HepG2 (cell line): ENCODE measurements at regions not wholly inside any gene's neighbourhood (a gene's known extent, or its start where the extent isn't known, plus 50 kb on each side); places are given as distances from the start of the nearest gene placed in this dataset.

Experiments used
- ATAC-seq: fragments of 200-7000 bp; cut with Tn5 transposase; 3 replicates; pipeline ENCODE4 v1.9.1; 2020; ENCODE audit warnings: mild to moderate bottlenecking, moderate library complexity
- BruUV-seq: library from RNA; stranded (reverse); fragments of 400-500 nt; replicated peaks from 2 replicates; lab custom pipeline; 2021; lab: Mats Ljungman, UMichigan
- CTCF ChIA-PET: fragments of 300-600 bp; formaldehyde crosslinking; extraction: SDS; loops from one replicate; lab custom pipeline; 2021; ENCODE audit warnings: low total read pairs, inconsistent platforms, low intra/inter-chr PET ratio; lab: Yijun Ruan, JAX
- POLR2A ChIA-PET: fragments of 350-600 bp; sonication (Branson Sonifier 250); formaldehyde crosslinking; loops from one replicate; lab custom pipeline; 2020; ENCODE audit warnings: antibody characterized with exemption, inconsistent platforms; lab: Yijun Ruan, JAX
- DNase-seq: peaks from one replicate; pipeline ENCODE4 v3.0.0-alpha.2; 2015; ENCODE audit warnings: low spot score
- FAIRE-seq: peaks from 3 replicates; lab custom pipeline; 2011; peaks lifted over from hg19 to GRCh38; lab: Jason Lieb, UNC
- H2AFZ ChIP-seq: one replicate; pipeline ENCODE4 v1.6.1; 2011; ENCODE audit warnings: low read length, inconsistent platforms
- H3K27ac ChIP-seq: fragments of 300-600 bp; 3 replicates; pipeline ENCODE4 v1.8.0; 2011; ENCODE audit warnings: mixed run types, mild to moderate bottlenecking, mixed read lengths, low read length, inconsistent platforms; ENCODE audit not compliant: insufficient read depth; ENCODE audit errors: extremely low read length
- H3K27me3 ChIP-seq, 2 experiments: fragments of 200-600 bp in 1 of 2; 2 replicates in 1 of 2; 3 replicates in 1 of 2; pipeline versions ENCODE4 v1.6.0 to v1.8.0; 2011; ENCODE audit warnings: low read length in 2 of 2, mild to moderate bottlenecking in 2 of 2, moderate library complexity in 2 of 2, inconsistent platforms in 1 of 2; ENCODE audit not compliant: insufficient read depth in 2 of 2, control insufficient read depth in 1 of 2
- H3K36me3 ChIP-seq, 2 experiments: fragments of 200-600 bp in 1 of 2; replicated peaks in 1 of 2; 2 replicates in 1 of 2; 3 replicates in 1 of 2; pipeline versions ENCODE4 v1.5.1 to v1.8.0; 2011; ENCODE audit warnings: low read length in 2 of 2, inconsistent platforms in 1 of 2; ENCODE audit not compliant: insufficient read depth in 2 of 2, control insufficient read depth in 1 of 2
- H3K4me1 ChIP-seq: 2 replicates; pipeline ENCODE4 v1.5.1; 2012; ENCODE audit warnings: low read length, inconsistent platforms; ENCODE audit not compliant: insufficient read depth
- H3K4me2 ChIP-seq: 2 replicates; pipeline ENCODE4 v1.6.0; 2011; ENCODE audit warnings: low read depth, low read length, inconsistent platforms
- H3K4me3 ChIP-seq, 3 experiments: fragments of 200-600 bp in 1 of 3; sonication (generic), shearing (Covaris generic) in 1 of 3; replicated peaks in 1 of 3; 2 replicates each; pipeline ENCODE4 v1.5.1; 2011 to 2016; ENCODE audit warnings: low read length in 3 of 3, inconsistent platforms in 2 of 3, low read depth in 2 of 3, mild to moderate bottlenecking in 2 of 3, control low read depth in 1 of 3, mixed read lengths in 1 of 3; ENCODE audit not compliant: insufficient read depth in 1 of 3
- H3K79me2 ChIP-seq: one replicate; pipeline ENCODE4 v1.6.1; 2011; ENCODE audit warnings: low read length, inconsistent platforms; ENCODE audit not compliant: insufficient read depth
- H3K9ac ChIP-seq: 2 replicates; pipeline ENCODE4 v1.6.0; 2011; ENCODE audit warnings: mild to moderate bottlenecking, low read depth, low read length, inconsistent platforms; ENCODE audit not compliant: insufficient read depth
- H3K9me3 ChIP-seq: 2 replicates; pipeline ENCODE4 v1.5.1; 2012; ENCODE audit warnings: mild to moderate bottlenecking, low read length
- H4K20me1 ChIP-seq: 2 replicates; pipeline ENCODE4 v1.6.0; 2011; ENCODE audit warnings: inconsistent platforms, mild to moderate bottlenecking, low read length, moderate library complexity; ENCODE audit not compliant: insufficient read depth
- CHD4 ChIP-seq: fragments of 200-600 bp; sonication (generic); IDR thresholded peaks from 2 replicates; pipeline ENCODE4 v1.7.0; 2017; ENCODE audit warnings: mild to moderate bottlenecking, low read length, borderline replicate concordance
- HMG20B ChIP-seq: conservative IDR thresholded peaks from 2 replicates; pipeline ENCODE4 v1.6.1; 2016; ENCODE audit warnings: missing genetic modification reagents, missing compliant biosample characterization
- HNRNPH1 ChIP-seq: fragments of 200-400 bp; formaldehyde crosslinking; optimal IDR thresholded peaks from 2 replicates; pipeline ENCODE3; 2017; ENCODE audit warnings: mild to moderate bottlenecking, low read depth, low read length
- PRMT3 ChIP-seq: sonication (generic); formaldehyde crosslinking; IDR thresholded peaks from 2 replicates; pipeline ENCODE4 v1.8.1; 2022; ENCODE audit warnings: low read depth, mild to moderate bottlenecking, moderate library complexity, missing genetic modification reagents, borderline replicate concordance
- THAP11 ChIP-seq: IDR thresholded peaks from 2 replicates; pipeline ENCODE4 v1.6.1; 2016; ENCODE audit warnings: missing biosample characterization, missing genetic modification reagents
- ZNF292 ChIP-seq: sonication (generic); formaldehyde crosslinking; IDR thresholded peaks from 2 replicates; pipeline ENCODE4 v1.8.1; 2022; ENCODE audit warnings: mild to moderate bottlenecking, low read depth, missing genetic modification reagents, borderline replicate concordance
- ZNF446 ChIP-seq: sonication (generic); formaldehyde crosslinking; IDR thresholded peaks from 2 replicates; pipeline ENCODE4 v1.5.0; 2020; ENCODE audit warnings: mild to moderate bottlenecking, missing genetic modification reagents
- ZNF543 ChIP-seq: sonication (generic); formaldehyde crosslinking; IDR thresholded peaks from 2 replicates; pipeline ENCODE4 v1.4.0; 2020; ENCODE audit warnings: mild to moderate bottlenecking, missing genetic modification reagents
- ZNF816 ChIP-seq: sonication (generic); formaldehyde crosslinking; IDR thresholded peaks from 2 replicates; pipeline ENCODE4 v1.8.0; 2022; ENCODE audit warnings: missing genetic modification reagents, mild to moderate bottlenecking, borderline replicate concordance
- WGBS: methylation state at CpG from one replicate; pipeline ENCODE4 v1.1.6; 2017; ENCODE audit warnings: low lambda C conversion rate; 5-methylcytosine and 5-hydroxymethylcytosine counted together
- in situ Hi-C: cut with HindIII; loops from 2 replicates; pipeline ENCODE4 v1.10.0; 2017; ENCODE audit warnings: low pct_unique_long_range_greater_than_20kb; ENCODE audit not compliant: extremely low pct_ligation_motif_present
- intact Hi-C: fragments of 100-400 bp; cut with micrococcal nuclease; formaldehyde crosslinking; loops from one replicate; pipeline ENCODE4 v1.10.0; 2022; ENCODE audit not compliant: unreplicated experiment
- TF ChIP-seq, protein P1 (sequence below): sonication (generic); formaldehyde crosslinking; IDR thresholded peaks from 2 replicates; pipeline ENCODE4 v1.4.0; 2020; ENCODE audit warnings: missing genetic modification reagents
- TF ChIP-seq, protein P2 (sequence below): sonication (generic); formaldehyde crosslinking; IDR thresholded peaks from 2 replicates; pipeline ENCODE4 v1.8.0; 2023; ENCODE audit warnings: mild to moderate bottlenecking, missing genetic modification reagents

GRCh38 chr5:34516166-34516565, 140.0 kb upstream of the RAI14 start (continued):
- TF ChIP-seq, protein P1, sequence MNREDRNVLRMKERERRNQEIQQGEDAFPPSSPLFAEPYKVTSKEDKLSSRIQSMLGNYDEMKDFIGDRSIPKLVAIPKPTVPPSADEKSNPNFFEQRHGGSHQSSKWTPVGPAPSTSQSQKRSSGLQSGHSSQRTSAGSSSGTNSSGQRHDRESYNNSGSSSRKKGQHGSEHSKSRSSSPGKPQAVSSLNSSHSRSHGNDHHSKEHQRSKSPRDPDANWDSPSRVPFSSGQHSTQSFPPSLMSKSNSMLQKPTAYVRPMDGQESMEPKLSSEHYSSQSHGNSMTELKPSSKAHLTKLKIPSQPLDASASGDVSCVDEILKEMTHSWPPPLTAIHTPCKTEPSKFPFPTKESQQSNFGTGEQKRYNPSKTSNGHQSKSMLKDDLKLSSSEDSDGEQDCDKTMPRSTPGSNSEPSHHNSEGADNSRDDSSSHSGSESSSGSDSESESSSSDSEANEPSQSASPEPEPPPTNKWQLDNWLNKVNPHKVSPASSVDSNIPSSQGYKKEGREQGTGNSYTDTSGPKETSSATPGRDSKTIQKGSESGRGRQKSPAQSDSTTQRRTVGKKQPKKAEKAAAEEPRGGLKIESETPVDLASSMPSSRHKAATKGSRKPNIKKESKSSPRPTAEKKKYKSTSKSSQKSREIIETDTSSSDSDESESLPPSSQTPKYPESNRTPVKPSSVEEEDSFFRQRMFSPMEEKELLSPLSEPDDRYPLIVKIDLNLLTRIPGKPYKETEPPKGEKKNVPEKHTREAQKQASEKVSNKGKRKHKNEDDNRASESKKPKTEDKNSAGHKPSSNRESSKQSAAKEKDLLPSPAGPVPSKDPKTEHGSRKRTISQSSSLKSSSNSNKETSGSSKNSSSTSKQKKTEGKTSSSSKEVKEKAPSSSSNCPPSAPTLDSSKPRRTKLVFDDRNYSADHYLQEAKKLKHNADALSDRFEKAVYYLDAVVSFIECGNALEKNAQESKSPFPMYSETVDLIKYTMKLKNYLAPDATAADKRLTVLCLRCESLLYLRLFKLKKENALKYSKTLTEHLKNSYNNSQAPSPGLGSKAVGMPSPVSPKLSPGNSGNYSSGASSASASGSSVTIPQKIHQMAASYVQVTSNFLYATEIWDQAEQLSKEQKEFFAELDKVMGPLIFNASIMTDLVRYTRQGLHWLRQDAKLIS (CRISPR knock-in tag): no peak
- TF ChIP-seq ZNF816 (CRISPR knock-in tag): no peak
- TF ChIP-seq THAP11 (CRISPR knock-in tag): no peak
- TF ChIP-seq ZNF292 (CRISPR knock-in tag): no peak
- no peak for TF ChIP-seq HMG20B (CRISPR knock-in tag)
- no peak for TF ChIP-seq PRMT3 (CRISPR knock-in tag)

- no peaks in the 10 kb centered on the region for H3K79me2 ChIP-seq
- DNase-seq: no peak
- BruUV-seq: no TSS peak
- no peak overlapping the region for H3K4me3 ChIP-seq
- TF ChIP-seq, protein P2, sequence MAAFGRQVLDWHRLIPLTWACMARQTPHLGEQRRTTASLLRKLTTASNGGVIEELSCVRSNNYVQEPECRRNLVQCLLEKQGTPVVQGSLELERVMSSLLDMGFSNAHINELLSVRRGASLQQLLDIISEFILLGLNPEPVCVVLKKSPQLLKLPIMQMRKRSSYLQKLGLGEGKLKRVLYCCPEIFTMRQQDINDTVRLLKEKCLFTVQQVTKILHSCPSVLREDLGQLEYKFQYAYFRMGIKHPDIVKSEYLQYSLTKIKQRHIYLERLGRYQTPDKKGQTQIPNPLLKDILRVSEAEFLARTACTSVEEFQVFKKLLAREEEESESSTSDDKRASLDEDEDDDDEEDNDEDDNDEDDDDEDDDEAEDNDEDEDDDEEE (CRISPR knock-in tag): no peak
- TF ChIP-seq HNRNPH1 (no peak), ZNF446 (CRISPR knock-in tag) (no peak), ZNF543 (no peak), CHD4 (no peak)
- WGBS: 38% methylated on average over 6 of the region's 6 CpGs
- H2AFZ ChIP-seq: no peak overlapping the region
- no peak for FAIRE-seq
- ATAC-seq: no peak
- H3K9me3 ChIP-seq: no peaks in the 10 kb centered on the region
- H3K4me1 ChIP-seq: peaks cover 10% of the 10 kb centered on the region
- H3K4me2 ChIP-seq: no peak overlapping the region
- no peaks in the 10 kb centered on the region for H4K20me1 ChIP-seq
- H3K36me3 ChIP-seq: no peaks in the 10 kb centered on the region
- H3K9ac ChIP-seq: no peak overlapping the region
- CTCF ChIA-PET: no interaction called here
- no peaks in the 10 kb centered on the region for H3K27me3 ChIP-seq
- H3K27ac ChIP-seq: no peak overlapping the region
- in situ Hi-C loops: no loop called here
- POLR2A ChIA-PET: no interaction called here
- intact Hi-C loops: no loop called here
Observed at GRCh38 chr5:34516686-34517085, 139.4 kb upstream of the RAI14 start.
